Non-pigmented ciliary epithelial cell (primary cell): ENCODE measurements at regions not wholly inside any gene's neighbourhood (a gene's known extent, or its start where the extent isn't known, plus 50 kb on each side); places are given as distances from the start of the nearest gene placed in this dataset.
"Not testable (repeated sequence)": the region's sequence is repeated elsewhere in the genome, so short reads cannot be mapped to it uniquely, and the experiment has no call there.

Experiments
- DNase-seq: peaks from one replicate; pipeline ENCODE4 v3.0.0-alpha.2; 2010; ENCODE audit warnings: low read depth

DNA sequence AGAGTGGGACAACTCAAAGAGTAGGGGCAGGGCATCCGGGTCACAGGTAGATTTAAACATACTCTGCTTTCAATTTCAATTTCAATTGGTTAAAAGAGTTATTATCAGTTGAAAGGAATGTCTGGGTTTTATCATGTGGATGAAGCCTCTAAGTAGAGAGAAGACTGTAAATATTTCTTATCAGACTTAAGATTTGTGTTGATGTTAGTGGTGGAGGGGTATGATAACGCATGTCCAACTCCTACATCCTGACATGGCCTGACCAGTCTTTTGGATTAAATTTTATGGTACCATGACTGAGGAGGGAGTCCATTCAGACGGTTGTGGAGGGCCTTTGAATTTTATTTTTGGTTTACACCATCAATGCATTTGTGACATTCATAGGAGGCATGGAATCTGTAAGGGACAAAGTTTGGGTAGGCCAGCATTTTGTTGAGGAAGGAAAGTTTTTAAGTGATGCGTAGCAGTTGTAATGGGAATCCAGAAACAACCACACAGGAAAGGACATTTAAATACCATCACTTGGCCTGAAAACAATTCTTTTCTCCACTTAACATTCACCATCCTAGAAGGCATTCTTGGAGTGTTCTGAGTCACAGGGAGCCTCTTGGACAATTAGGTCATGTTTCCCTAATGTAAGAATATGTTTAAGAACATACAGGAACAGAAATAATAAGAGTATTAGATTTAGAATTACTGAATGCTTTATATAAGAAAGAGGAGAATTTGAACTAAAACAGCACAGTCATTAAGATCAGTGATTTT is 371.9 kb downstream of the ATP23 start:
- peak; percentile 85 for DNase-seq

- peak; percentile 85 for DNase-seq
Observed at GRCh38 chr12:58314610-58315009, 373.2 kb downstream of the ATP23 start.

GRCh38 chr12:58316926-58317325 is 375.6 kb downstream of the ATP23 start:
- DNase-seq, result no peak

- no peak for DNase-seq
Observed at GRCh38 chr12:58321414-58321813, 380.0 kb downstream of the ATP23 start.

DNA sequence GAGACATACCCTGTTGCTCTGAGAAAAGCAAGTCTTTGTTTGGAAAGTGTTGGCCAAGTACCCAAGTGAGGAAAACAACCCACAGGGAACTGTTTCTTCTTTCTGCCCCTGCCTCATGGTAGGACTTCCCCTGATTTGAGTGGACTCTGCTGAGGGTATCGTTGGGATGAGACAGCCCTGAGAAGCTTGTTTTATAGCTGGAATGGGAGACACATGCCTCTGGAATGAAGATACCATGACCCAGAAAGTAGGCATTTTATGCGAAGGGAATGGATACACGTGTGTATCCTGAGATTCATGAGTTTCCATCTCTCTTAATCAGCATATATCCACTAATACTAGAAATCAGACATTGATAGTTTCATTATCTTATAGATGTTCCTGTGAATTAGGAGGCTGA is 382.3 kb downstream of the ATP23 start:
- no peak for DNase-seq

DNA sequence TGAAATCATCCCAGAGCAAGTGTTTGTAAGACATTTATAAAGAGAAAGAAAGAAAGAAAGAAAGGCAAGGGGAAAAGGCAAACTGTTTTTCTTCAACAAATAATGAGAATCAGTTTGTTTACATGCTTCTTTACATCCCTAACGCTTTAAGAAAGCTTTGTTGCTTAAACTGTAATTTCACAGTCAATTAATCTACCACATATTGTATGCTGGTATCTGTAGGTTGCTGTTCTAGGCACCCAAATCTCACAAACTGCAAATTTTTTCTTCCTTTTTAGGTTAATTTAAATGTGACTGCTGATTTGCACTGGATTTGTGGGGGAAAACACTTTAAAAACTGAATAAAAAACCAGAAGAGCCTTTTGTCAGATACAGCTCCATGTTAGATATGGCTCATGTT is 384.2 kb downstream of the ATP23 start:
- no peak for DNase-seq

DNA sequence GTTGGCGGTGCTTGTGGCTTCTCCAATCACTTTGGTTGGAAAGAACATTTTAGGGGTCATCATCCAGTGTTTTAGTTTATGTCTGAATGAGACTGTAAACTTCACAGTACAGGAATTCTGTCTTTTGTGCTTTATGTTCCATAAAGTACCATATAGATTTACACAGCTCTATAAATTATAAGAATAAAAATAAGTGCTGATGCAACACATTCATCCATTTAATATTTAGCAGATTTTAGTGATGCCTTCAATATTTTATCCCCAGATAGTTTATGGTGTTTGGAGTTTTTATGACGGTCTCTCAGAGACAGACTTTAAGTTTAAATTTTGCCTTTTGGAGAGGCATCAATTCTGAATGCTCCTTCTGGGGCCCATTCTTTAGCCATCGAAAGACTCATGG is 385.2 kb downstream of the ATP23 start:
- DNase-seq, result no peak

GRCh38 chr12:58336581-58337242 is 395.3 kb downstream of the ATP23 start:
- DNase-seq, result peak; percentile 90

DNA sequence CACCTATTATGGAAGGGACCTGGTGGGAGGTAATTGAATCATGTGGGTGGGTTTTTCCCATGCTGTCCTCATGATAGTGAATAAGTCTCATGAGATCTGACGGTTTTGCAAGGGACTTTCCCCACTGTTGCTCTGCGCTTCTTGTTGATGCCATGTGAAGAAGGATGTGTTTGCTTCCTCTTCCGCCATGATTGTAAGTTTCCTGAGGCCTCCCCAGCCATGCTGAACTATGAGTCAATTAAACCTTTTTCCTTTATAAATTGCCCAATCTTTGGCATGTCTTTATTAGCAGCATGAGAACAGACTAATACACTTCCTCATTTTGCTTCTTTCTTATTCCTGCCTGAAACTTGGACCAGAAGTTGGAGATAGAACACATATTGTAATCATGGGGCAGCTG is 396.2 kb downstream of the ATP23 start:
- DNase-seq, result not testable (repeated sequence)

DNA sequence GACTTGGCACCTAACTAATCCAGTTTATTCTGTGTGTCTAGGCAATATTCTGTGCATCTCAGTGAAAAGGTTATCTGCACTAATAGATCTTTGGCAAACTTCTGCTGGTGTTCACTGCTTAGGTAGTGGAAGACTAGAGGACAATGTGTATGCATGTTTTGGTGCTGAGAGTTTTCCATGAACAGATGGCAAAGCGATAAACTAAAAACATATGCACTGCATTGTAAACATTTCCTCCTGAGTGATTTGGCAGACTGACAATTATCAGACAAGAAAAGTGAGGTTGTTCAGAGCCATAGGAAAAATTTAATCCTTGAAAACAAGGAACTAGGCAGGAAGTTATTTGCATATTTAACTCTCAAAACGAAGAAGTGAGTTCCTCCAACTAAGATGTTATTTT is 400.4 kb downstream of the ATP23 start:
- peak; percentile 74 for DNase-seq

- no peak for DNase-seq
Observed at GRCh38 chr12:58342736-58343135, 401.4 kb downstream of the ATP23 start.

- no peak for DNase-seq
Observed at GRCh38 chr12:58346032-58346632, 404.8 kb downstream of the ATP23 start.

DNA sequence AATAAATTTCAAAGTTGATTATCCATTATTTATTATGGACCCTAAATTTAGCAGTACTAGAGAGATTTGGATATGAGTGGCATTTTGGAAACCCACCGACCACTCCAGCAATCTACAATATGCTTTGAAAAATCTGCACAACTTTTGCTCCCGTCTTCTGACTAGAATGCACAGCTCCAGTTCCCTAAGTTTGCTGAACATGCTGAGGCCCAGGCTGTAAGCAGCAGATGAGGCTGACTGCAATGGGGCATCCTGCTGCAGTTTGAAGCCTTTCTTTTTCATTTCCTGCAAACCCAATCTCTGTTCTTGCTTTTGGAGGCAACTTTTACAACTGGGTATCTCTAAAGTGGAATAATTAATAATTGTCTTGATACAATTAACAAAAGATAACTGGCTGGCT is 405.8 kb downstream of the ATP23 start:
- DNase-seq, result no peak

- no peak for DNase-seq
Observed at GRCh38 chr12:58347691-58348090, 406.3 kb downstream of the ATP23 start.

- DNase-seq, result no peak
Observed at GRCh38 chr12:58349161-58349560, 407.8 kb downstream of the ATP23 start.

DNA sequence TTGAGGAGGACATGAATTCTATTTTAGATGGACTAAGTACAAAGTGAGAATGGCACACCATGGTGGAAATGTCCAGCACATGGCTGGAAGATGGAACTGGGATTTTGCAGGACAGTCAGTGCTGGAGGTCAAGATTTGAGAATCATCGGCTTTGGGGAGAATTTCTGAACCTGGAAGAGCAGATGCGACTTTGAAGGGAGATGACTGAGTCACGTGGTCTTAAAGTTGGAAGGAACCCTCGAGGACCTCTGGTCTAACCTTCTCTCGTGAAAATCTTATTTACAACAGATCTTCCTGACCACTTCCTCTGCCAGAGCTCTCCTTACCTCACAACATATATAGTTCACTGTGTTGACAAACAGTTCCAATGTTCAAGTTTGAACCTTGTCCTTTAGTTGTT is 415.4 kb downstream of the ATP23 start:
- no peak for DNase-seq

DNA sequence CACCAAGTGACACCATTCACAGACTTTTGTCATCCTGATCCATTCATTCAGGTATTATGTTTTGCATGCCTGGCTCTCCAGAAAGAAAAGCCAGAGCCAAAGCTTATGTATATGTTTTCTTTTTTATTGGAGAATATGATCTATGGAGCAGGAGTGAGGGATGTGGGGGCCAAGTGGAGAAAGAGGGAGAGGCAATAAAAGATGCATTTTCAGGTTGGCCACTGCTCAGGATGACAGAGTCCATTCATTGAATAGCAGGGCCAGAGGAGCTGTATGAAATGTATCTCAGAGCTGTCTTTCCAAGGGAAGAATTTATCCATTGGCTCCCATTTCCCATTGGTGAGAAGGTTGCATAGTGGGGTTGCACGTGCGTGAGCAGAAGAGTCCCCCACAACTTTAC is 416.1 kb downstream of the ATP23 start:
- no peak for DNase-seq

GRCh38 chr12:58358369-58358768 is 417.0 kb downstream of the ATP23 start:
- no peak for DNase-seq

DNA sequence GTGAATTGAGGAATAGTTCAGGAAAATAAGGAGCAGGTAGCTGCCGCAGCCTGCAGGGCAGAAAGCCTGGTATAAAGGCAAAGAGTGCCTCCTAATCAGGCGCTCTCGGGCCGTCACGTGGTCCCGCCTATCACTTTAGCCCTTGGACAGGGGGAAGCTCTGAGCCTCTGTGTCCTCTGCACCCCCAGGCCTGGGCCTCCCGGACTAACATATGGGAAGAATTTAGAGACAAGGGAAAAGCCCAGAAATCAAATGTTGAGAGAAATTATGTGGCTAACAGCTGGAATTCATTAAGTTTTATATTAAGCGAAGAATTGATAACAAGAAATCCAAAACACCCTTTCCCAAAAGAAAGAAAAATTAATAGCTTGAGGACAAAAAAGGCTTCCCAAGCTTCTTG is 417.7 kb downstream of the ATP23 start:
- DNase-seq, result no peak

DNA sequence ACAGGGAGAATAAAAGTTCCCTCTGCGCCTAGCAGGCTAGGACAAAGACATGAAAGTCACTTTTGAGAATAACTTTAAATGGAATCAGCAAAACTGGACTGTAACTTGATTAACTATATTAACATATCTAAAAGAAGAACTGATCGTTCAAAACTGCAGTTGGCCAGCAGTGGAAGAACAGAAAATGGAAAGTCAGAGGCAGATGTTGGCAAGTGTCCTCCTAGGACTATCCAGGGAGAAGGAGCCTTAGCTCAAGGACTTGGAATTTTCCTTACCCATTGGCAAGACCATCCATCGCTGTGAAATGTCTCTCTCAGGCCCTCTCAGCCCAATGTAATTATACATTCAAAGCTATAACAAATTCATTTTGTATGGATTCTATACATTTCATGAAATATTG is 419.7 kb downstream of the ATP23 start:
- DNase-seq, result no peak

GRCh38 chr12:58363971-58364370 is 422.6 kb downstream of the ATP23 start:
- no peak for DNase-seq

DNA sequence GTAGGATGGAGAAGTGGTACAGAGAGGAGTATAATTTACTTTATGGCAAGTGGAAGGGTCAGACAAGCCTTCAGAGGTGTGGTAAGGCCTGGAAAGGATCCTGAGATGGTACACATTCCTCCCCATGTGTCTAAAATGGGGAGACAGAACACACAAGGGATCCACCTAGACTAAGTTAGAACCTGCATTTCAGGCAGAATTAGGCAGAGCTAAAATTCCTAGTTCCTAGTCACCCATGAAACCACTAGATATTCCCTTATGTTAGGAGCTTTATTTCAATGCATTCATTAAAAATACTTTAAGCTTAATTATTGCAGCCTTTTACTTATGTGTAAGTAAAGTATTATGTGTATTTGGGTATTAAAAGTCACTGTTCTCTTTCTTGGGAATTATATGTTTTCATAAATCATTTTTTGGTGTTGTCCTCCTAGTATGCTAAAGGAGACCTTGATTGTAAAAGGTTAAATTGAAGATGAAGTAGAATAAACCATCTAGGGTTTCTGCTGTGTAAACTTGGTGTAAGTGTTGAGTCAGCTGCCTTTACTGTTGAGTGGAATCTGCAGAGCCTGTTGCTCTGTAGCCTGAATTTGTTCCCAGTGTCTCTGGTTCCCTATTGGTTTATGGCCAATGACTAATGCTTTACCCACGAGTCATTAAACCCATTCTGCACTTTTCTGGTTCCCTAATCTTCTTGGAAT is 423.2 kb downstream of the ATP23 start:
- DNase-seq, result peak; percentile 99

DNA sequence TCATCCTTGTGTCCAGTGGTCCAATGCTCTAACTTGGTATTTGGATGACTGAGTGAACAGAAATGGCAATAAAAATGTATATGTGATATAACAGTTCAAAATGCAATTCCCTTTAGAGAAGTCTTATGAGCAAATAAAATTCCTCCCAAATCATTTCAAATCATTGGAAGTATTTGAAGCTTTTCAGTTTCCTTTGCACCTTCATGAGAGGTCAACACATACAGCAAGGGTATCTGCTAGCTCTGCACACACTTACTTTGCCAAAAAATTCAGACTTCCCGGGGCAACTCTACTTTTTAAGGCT is 423.7 kb downstream of the ATP23 start:
- DNase-seq, result no peak
